Astrocyte (in vitro differentiated cells and primary cell): ENCODE measurements at regions not wholly inside any gene's neighbourhood (a gene's known extent, or its start where the extent isn't known, plus 50 kb on each side); places are given as distances from the start of the nearest gene placed in this dataset.
"Not testable (repeated sequence)": the region's sequence is repeated elsewhere in the genome, so short reads cannot be mapped to it uniquely, and the experiment has no call there.

Experiments used
- DNase-seq: peaks from one replicate; pipeline ENCODE4 v3.0.0-alpha.2; 2010; ENCODE audit warnings: low read depth
- FAIRE-seq: peaks from 2 replicates; lab custom pipeline; 2011; peaks lifted over from hg19 to GRCh38; lab: Jason Lieb, UNC
- H2AFZ ChIP-seq: 2 replicates; pipeline ENCODE4 v1.6.0; 2012; ENCODE audit warnings: low read depth, low read length, inconsistent platforms
- H3K27ac ChIP-seq: 2 replicates; pipeline ENCODE4 v1.5.1; 2011; ENCODE audit warnings: low read depth, low read length, inconsistent platforms
- H3K27me3 ChIP-seq: 2 replicates; pipeline ENCODE4 v1.6.0; 2011; ENCODE audit warnings: low read length, inconsistent platforms; ENCODE audit not compliant: insufficient read depth
- H3K36me3 ChIP-seq: 2 replicates; pipeline ENCODE4 v1.5.1; 2011; ENCODE audit warnings: low read length, inconsistent platforms; ENCODE audit not compliant: insufficient read depth
- H3K4me1 ChIP-seq: 2 replicates; pipeline ENCODE4 v1.5.1; 2011; ENCODE audit warnings: low read length, inconsistent platforms; ENCODE audit not compliant: insufficient read depth
- H3K4me2 ChIP-seq: 2 replicates; pipeline ENCODE4 v1.6.0; 2012; ENCODE audit warnings: low read length, inconsistent platforms
- H3K4me3 ChIP-seq: 2 replicates; pipeline ENCODE4 v1.5.1; 2011; ENCODE audit warnings: low read depth, mild to moderate bottlenecking, low read length, inconsistent platforms; ENCODE audit not compliant: insufficient read depth
- H3K79me2 ChIP-seq: 2 replicates; pipeline ENCODE4 v1.6.0; 2012; ENCODE audit warnings: mild to moderate bottlenecking, low read length, inconsistent platforms; ENCODE audit not compliant: insufficient read depth
- H3K9ac ChIP-seq: 2 replicates; pipeline ENCODE4 v1.6.0; 2012; ENCODE audit warnings: mild to moderate bottlenecking, low read length, inconsistent platforms
- H3K9me3 ChIP-seq: 2 replicates; pipeline ENCODE4 v1.5.1; 2012; ENCODE audit warnings: low read depth, mild to moderate bottlenecking, low read length, inconsistent platforms; ENCODE audit not compliant: insufficient read depth
- H4K20me1 ChIP-seq: 2 replicates; pipeline ENCODE4 v1.6.0; 2012; ENCODE audit warnings: low read length, inconsistent platforms; ENCODE audit not compliant: insufficient read depth
- H3K27ac Mint-ChIP-seq: one replicate; pipeline ENCODE4 v1.8.0; 2021; ENCODE audit warnings: mild to moderate bottlenecking, mixed read lengths; ENCODE audit not compliant: unreplicated experiment
- H3K27me3 Mint-ChIP-seq: one replicate; pipeline ENCODE4 v1.8.0; 2021; ENCODE audit warnings: low read depth, mixed read lengths; ENCODE audit not compliant: unreplicated experiment
- H3K36me3 Mint-ChIP-seq: one replicate; pipeline ENCODE4 v1.8.0; 2021; ENCODE audit warnings: low read depth, mixed read lengths; ENCODE audit not compliant: unreplicated experiment
- H3K4me1 Mint-ChIP-seq: one replicate; pipeline ENCODE4 v1.8.0; 2021; ENCODE audit warnings: low read depth, mixed read lengths; ENCODE audit not compliant: unreplicated experiment
- H3K4me3 Mint-ChIP-seq: one replicate; pipeline ENCODE4 v1.8.0; 2021; ENCODE audit warnings: mild to moderate bottlenecking, moderate library complexity, mixed read lengths; ENCODE audit not compliant: unreplicated experiment
- H3K9me3 Mint-ChIP-seq: one replicate; pipeline ENCODE4 v1.8.0; 2021; ENCODE audit warnings: mild to moderate bottlenecking, mixed read lengths; ENCODE audit not compliant: unreplicated experiment

DNA sequence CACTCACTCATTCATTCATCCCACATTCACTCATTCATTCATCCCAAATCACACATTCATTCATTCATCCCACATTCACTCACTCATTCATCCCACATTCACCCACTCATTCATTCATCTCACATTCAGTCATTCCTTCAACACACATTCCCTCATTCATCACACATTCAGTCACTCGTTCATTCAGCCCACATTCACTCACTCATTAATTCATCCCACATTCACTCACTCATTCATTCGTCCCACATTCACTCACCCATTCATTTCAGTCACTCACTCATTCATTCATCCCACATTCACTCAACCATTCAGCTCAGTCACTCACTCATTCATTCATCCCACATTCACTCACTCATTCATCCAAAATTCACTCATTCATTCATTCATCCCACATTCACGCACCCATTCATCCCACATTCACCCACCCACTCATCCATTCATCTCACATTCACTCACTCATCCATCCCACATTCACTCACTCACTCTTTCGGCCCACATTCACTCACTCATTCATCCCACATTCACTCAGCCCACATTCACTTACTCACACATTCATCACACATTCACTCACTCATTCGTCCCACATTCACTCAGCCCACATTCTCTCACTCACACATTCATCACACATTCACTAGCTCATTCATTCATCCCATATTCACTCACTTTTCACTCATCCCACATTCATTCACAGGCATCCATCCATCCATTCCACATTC, 5469.9 kb upstream of the TPTE start:
- H3K4me1 Mint-ChIP-seq, DNase-seq, H2AFZ ChIP-seq, H3K36me3 ChIP-seq, H3K4me3 Mint-ChIP-seq, H3K27me3 ChIP-seq, FAIRE-seq, H3K4me1 ChIP-seq, H3K4me2 ChIP-seq, H3K9ac ChIP-seq, H4K20me1 ChIP-seq, H3K9me3 Mint-ChIP-seq, H3K4me3 ChIP-seq, H3K36me3 Mint-ChIP-seq, H3K27me3 Mint-ChIP-seq, H3K9me3 ChIP-seq, H3K79me2 ChIP-seq, H3K27ac ChIP-seq, H3K27ac Mint-ChIP-seq: not testable (repeated sequence)

DNA sequence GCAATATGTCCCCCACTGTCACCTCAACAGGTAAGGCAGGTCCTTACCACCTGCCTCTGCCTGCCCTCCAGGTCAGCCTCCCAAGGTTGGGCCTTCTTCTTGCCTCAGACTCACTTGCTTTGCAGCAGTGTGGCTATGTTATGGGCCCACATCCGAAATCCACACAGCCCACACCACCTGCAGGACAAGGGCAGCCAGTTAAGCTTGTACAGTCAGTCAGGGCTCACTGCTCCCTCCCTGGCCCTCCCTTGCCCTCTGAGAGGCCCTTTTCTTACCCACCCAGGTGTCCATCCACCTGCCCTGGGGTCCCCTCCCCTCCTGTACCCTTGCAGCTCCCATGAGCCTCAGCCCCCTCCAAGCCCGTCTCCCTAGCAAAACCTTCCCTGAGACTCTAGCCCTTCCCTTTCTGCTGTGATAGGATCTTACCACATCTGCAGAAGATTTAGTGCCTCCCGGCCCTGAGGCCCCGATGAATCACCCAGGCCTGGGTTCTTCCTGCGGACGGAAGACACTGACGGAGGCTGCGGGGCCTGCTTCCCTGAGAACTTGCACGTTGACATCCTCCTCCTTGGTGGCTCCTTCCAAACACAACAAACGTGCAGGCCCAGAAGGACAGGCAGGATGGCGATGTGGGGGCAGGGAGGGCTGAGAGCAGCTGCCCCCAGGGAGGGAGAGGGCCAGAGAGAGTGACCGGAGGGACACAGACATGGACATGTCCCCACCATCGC, 5466.2 kb upstream of the TPTE start:
- H3K4me3 Mint-ChIP-seq, H2AFZ ChIP-seq, H3K9me3 Mint-ChIP-seq, H3K9me3 ChIP-seq, H3K36me3 ChIP-seq, FAIRE-seq, H3K4me2 ChIP-seq, H3K4me1 ChIP-seq, H3K27ac ChIP-seq, H3K79me2 ChIP-seq, H3K4me3 ChIP-seq, H4K20me1 ChIP-seq, H3K9ac ChIP-seq, H3K4me1 Mint-ChIP-seq, H3K27me3 Mint-ChIP-seq, H3K27me3 ChIP-seq, H3K27ac Mint-ChIP-seq, DNase-seq, H3K36me3 Mint-ChIP-seq: not testable (repeated sequence)

DNA sequence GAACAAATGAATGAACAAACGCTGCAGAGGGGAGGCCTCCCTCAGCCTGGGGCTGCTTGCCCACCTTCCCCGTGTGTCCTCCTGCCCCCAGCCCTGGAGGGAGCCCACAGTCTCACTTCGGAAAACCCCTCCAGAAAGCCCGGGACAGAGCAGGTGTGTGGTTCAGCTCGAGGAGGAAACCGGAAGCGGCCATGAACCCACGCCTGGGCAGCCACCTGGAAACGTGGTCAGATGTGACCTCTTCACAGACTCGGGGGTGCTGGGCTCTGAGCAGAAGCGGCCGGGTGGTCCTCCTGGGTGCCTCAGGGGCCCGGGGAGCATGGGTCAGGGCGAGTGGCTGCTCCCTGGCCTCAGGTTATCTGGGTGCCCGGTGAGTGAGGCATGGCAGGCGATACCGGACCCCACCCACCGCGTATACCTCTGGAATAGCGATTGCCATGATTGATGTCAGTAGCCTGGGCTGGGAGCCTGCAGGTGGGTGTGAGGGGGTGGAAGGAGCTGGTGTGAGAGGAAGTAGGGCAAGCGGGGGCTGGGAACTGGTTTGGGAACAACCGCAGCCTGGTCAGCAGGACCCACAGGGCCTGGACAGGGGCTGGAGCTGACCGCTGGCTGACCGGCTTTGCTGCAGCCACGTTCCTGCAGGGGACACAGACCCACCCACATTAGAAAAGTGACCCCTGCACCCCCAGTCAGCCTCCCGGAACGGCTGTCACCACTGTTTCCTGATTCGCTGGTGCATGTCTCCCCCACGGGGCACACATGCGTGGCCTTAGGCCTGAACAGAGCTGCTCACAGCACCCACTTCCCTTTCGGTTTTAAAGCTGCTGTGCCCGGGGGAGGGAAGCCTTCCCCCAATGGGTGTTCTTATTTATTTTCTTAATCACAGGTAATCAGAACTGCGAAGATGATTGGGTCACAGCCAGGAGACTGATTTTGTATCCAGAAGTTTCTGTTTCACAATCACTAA, 5465.1 kb upstream of the TPTE start:
- not testable (repeated sequence) for DNase-seq, H3K4me3 ChIP-seq, H3K4me2 ChIP-seq, H3K4me1 ChIP-seq, H3K36me3 ChIP-seq, H3K27me3 Mint-ChIP-seq, H3K27ac Mint-ChIP-seq, H3K36me3 Mint-ChIP-seq, H3K9me3 Mint-ChIP-seq, H2AFZ ChIP-seq, FAIRE-seq, H3K4me3 Mint-ChIP-seq, H3K79me2 ChIP-seq, H4K20me1 ChIP-seq, H3K4me1 Mint-ChIP-seq, H3K27me3 ChIP-seq, H3K9ac ChIP-seq, H3K9me3 ChIP-seq, H3K27ac ChIP-seq

DNA sequence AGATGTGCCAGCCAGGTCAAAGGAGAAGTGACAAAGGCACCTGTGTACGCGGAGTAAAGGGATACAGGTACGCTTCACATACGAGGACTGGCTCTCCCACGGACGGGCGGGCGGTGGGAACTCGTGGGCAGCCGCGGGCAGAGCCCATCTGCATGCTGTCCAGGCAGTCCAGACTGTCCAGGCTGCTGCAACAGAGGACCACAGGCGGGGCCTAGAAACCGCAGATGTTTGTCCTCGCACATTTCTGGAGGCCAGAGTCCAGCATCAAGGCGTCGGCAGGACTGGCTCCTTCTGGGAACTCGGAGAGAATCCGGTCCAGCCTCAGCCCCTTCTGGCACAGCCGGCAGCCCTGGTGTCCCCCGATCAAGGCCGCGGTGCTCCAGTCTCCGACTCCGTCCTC, 5464.3 kb upstream of the TPTE start:
- H3K27me3 ChIP-seq, H3K4me2 ChIP-seq, H3K9me3 Mint-ChIP-seq, H3K27ac ChIP-seq, H4K20me1 ChIP-seq, DNase-seq, H3K79me2 ChIP-seq, H3K4me1 ChIP-seq, H3K36me3 Mint-ChIP-seq, H3K9ac ChIP-seq, H3K27me3 Mint-ChIP-seq, H3K9me3 ChIP-seq, H3K27ac Mint-ChIP-seq, H3K4me1 Mint-ChIP-seq, H2AFZ ChIP-seq, H3K36me3 ChIP-seq, H3K4me3 Mint-ChIP-seq, FAIRE-seq, H3K4me3 ChIP-seq: not testable (repeated sequence)

DNA sequence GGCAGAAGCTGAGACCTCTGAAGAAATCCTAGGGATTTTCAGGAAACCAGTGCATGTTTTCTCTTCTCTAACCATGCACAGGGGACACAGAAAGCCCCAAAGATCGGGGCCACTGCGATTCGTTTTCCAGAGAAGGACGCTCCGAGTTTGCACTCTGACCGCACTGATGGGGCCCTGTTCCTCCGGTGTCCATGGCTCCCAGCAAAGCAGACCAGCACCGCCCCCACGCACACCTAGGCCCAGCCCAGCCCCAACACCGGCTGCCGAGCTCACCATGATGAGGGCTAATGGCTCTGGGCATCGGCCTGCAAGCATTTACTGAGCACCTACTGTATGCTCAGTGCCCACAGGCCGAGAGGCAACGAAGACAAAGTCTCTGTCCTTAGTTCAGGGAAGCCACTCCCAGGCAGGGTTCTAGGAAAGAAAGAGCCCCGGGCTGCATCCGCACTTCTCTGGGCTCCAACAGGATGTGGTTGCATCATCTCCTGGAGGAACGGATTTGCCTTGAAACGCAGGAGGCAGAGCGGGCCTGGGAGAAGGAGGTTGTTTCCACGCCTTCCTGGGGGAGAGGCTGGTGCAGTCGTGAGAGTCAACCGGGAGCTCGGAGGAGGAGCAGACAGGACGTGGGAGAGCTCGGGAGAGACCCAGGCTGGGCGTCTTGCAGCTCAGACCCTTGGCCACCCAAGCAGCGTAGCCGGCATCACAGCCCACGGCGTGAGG, 5460.9 kb upstream of the TPTE start:
- H3K27me3 ChIP-seq, H3K9me3 Mint-ChIP-seq, H3K27ac ChIP-seq, H3K4me3 Mint-ChIP-seq, H4K20me1 ChIP-seq, H3K4me1 ChIP-seq, DNase-seq, H2AFZ ChIP-seq, H3K4me1 Mint-ChIP-seq, H3K9me3 ChIP-seq, H3K79me2 ChIP-seq, H3K9ac ChIP-seq, H3K36me3 ChIP-seq, H3K36me3 Mint-ChIP-seq, H3K27me3 Mint-ChIP-seq, H3K27ac Mint-ChIP-seq, H3K4me2 ChIP-seq, FAIRE-seq, H3K4me3 ChIP-seq: not testable (repeated sequence)
